SU-DHL-6 (cell line): ENCODE measurements at regions not wholly inside any gene's neighbourhood (a gene's known extent, or its start where the extent isn't known, plus 50 kb on each side); places are given as distances from the start of the nearest gene placed in this dataset.

Experiments
- H2AFZ ChIP-seq: fragments of 200-600 bp; sonication (generic); 2 replicates; pipeline ENCODE4 v1.6.1; 2014; ENCODE audit warnings: low read depth, mild to moderate bottlenecking, moderate library complexity, mixed read lengths, antibody characterized with exemption, low read length; ENCODE audit not compliant: severe bottlenecking
- H3F3A ChIP-seq: fragments of 200-600 bp; shearing (Covaris generic); 2 replicates; pipeline ENCODE4 v1.6.0; 2016; ENCODE audit warnings: antibody characterized with exemption, mild to moderate bottlenecking; ENCODE audit not compliant: insufficient read depth
- H3K27ac ChIP-seq: fragments of 200-600 bp; sonication (generic); 2 replicates; pipeline ENCODE4 v1.5.1; 2016; ENCODE audit warnings: low read depth, mild to moderate bottlenecking, low read length, moderate library complexity, mixed read lengths
- H3K27me3 ChIP-seq: fragments of 200-600 bp; sonication (generic), shearing (Covaris generic); 2 replicates; pipeline ENCODE4 v1.6.0; 2014; ENCODE audit warnings: mild to moderate bottlenecking, low read length
- H3K36me3 ChIP-seq: fragments of 200-600 bp; sonication (generic); 2 replicates; pipeline ENCODE4 v1.6.1; 2014; ENCODE audit warnings: mild to moderate bottlenecking, low read length, mixed read lengths
- H3K4me2 ChIP-seq: fragments of 300-600, 200-600 bp; shearing (Covaris generic), sonication (generic); 2 replicates; pipeline ENCODE4 v1.6.0; 2014; ENCODE audit warnings: low read length, low read depth, mild to moderate bottlenecking; ENCODE audit not compliant: poor library complexity, severe bottlenecking
- H3K4me3 ChIP-seq: fragments of 200-600 bp; sonication (generic); 2 replicates; pipeline ENCODE4 v1.5.1; 2014; ENCODE audit warnings: antibody characterized with exemption, low read length, mild to moderate bottlenecking, mixed read lengths; ENCODE audit not compliant: insufficient read depth, poor library complexity, severe bottlenecking
- H3K79me2 ChIP-seq: fragments of 200-600 bp; sonication (generic); 2 replicates; pipeline ENCODE4 v1.6.1; 2014; ENCODE audit warnings: mild to moderate bottlenecking, low read length, moderate library complexity; ENCODE audit not compliant: insufficient read depth
- H3K9ac ChIP-seq: fragments of 200-600 bp; sonication (generic); 2 replicates; pipeline ENCODE4 v1.7.0; 2014; ENCODE audit warnings: mild to moderate bottlenecking, low read length
- H3K9me2 ChIP-seq: fragments of 200-600 bp; sonication (generic); replicated peaks from 2 replicates; pipeline ENCODE4 v1.6.1; 2014; ENCODE audit warnings: low read length; ENCODE audit not compliant: insufficient read depth
- H3K9me3 ChIP-seq: fragments of 200-600 bp; sonication (generic); 2 replicates; pipeline ENCODE4 v1.6.1; 2014; ENCODE audit warnings: low read length, mixed read lengths; ENCODE audit not compliant: insufficient read depth
- H4K20me1 ChIP-seq: fragments of 200-600 bp; sonication (generic); 2 replicates; pipeline ENCODE4 v1.6.1; 2014; ENCODE audit warnings: low read depth, mild to moderate bottlenecking, antibody characterized with exemption, low read length, moderate library complexity, mixed read lengths
- EZH2phosphoT487 ChIP-seq: fragments of 200-600 bp; sonication (generic), shearing (Covaris generic); conservative IDR thresholded peaks from 2 replicates; pipeline ENCODE4 v1.6.1; 2018; ENCODE audit warnings: mild to moderate bottlenecking, antibody characterized with exemption, low read length, moderate library complexity, mixed read lengths
- TF ChIP-seq, protein P1 (sequence below): fragments of 200-600 bp; sonication (generic); IDR thresholded peaks from one replicate; pipeline ENCODE4 v1.5.1; 2017; ENCODE audit warnings: antibody characterized with exemption, mild to moderate bottlenecking, low read length, moderate library complexity; ENCODE audit not compliant: insufficient read depth, poor library complexity, severe bottlenecking

DNA sequence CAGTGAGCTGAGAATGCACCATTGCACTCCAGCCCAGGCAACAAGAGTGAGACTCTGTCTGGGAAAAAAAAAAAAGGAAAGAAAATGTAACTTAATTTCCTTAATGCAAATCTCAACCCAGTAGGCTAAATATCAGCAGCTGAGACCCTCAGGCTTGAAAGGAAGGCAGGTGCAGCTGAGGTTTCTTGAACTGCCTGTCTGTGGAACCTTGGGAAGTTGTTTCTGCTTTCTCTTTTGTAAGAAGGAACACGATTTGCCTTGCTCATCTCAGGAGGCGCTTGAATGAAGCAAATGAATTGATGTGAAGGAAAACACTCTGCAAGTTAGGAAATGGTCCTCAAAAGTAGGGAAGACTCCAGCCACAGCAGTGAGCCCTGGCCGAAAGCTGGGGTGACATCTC is 143.3 kb downstream of the IRX1 start:
- H3K4me3 ChIP-seq: no peak overlapping the region
- H3K36me3 ChIP-seq: no peaks in the 10 kb centered on the region
- no peak overlapping the region for H3K27ac ChIP-seq
- H3K9me2 ChIP-seq: no peaks in the 10 kb centered on the region
- TF ChIP-seq, protein P1, sequence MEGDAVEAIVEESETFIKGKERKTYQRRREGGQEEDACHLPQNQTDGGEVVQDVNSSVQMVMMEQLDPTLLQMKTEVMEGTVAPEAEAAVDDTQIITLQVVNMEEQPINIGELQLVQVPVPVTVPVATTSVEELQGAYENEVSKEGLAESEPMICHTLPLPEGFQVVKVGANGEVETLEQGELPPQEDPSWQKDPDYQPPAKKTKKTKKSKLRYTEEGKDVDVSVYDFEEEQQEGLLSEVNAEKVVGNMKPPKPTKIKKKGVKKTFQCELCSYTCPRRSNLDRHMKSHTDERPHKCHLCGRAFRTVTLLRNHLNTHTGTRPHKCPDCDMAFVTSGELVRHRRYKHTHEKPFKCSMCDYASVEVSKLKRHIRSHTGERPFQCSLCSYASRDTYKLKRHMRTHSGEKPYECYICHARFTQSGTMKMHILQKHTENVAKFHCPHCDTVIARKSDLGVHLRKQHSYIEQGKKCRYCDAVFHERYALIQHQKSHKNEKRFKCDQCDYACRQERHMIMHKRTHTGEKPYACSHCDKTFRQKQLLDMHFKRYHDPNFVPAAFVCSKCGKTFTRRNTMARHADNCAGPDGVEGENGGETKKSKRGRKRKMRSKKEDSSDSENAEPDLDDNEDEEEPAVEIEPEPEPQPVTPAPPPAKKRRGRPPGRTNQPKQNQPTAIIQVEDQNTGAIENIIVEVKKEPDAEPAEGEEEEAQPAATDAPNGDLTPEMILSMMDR: no peak
- TF ChIP-seq EZH2phosphoT487: no peak
- no peaks in the 10 kb centered on the region for H3K27me3 ChIP-seq
- no peak overlapping the region for H3K9ac ChIP-seq
- no peak overlapping the region for H2AFZ ChIP-seq
- no peaks in the 10 kb centered on the region for H3F3A ChIP-seq
- H3K9me3 ChIP-seq: no peaks in the 10 kb centered on the region
- no peaks in the 10 kb centered on the region for H3K79me2 ChIP-seq
- H4K20me1 ChIP-seq: no peaks in the 10 kb centered on the region
- no peak overlapping the region for H3K4me2 ChIP-seq

DNA sequence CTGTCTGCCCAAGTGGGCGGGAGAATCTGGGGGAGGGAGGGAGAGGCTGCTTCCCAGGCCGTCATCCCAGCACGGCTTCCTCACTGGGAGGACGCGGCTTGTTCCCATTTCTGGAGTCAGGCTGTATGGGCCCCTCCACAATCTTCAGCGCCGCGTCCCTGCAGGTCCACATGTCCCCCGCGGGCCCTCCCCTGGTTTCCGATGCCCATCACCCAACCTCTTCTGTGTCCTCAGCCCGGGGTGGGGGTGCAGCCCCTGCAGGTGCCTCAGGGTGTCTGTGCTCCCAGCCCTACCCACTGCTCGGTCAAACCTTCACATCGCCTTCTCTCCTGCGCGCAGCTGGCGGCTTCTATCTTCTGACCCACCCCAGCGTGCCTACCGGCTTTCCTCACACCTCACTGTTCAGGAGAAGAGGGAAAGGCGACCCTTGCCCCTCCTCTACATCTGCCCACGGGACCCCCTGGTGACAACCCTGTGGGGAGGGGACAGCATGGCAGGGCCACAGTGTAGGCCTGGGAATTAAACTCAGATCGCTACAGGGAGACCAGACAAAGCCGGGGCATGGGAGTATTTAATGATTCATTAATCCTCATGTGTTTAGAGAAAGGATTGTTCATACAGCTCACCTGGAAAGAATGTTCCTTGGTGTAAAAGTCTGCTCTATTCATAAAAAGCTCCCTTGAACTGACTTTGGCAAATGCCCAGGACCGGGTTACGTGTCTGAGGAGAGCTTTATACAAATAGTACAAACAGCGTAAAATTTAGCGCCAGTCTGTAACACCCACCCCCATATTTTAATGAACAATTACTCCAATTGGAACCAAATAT is 145.1 kb downstream of the IRX1 start:
- Histone ChIP-seq H3K27ac (no peak overlapping the region), H3F3A (no peaks in the 10 kb centered on the region), H3K27me3 (no peaks in the 10 kb centered on the region), H3K9ac (no peak overlapping the region), H3K4me2 (no peak overlapping the region), H2AFZ (no peak overlapping the region), H4K20me1 (no peaks in the 10 kb centered on the region), H3K4me3 (no peak overlapping the region), H3K79me2 (no peaks in the 10 kb centered on the region), H3K36me3 (no peaks in the 10 kb centered on the region), H3K9me3 (no peaks in the 10 kb centered on the region), H3K9me2 (no peaks in the 10 kb centered on the region)
- TF ChIP-seq, protein P1: no peak
- TF ChIP-seq EZH2phosphoT487: no peak

DNA sequence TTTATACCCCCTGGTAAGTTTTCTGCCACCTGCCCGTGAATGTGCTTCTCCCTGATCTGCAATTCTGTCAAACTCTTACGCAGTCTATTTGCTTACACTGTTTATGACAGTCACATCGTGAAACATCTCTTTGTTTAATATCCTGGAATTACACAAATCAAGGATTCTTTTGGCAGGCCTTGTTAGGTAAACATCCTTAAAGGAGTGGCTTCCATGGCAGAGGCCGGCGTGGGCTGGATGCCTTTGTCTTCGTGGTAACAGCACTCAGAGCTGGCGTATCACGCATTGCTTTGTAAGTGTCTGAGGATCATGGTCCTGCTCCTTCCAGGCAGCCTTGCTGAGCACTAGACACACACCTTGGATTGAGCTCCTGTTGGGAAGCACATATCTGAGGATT is 145.7 kb downstream of the IRX1 start:
- Histone ChIP-seq H3K36me3 (no peaks in the 10 kb centered on the region), H4K20me1 (no peaks in the 10 kb centered on the region), H3K9me2 (no peaks in the 10 kb centered on the region), H3K27ac (no peak overlapping the region), H3K4me2 (no peak overlapping the region), H2AFZ (no peak overlapping the region), H3K27me3 (no peaks in the 10 kb centered on the region), H3K79me2 (no peaks in the 10 kb centered on the region), H3K4me3 (no peak overlapping the region), H3F3A (no peaks in the 10 kb centered on the region), H3K9me3 (no peaks in the 10 kb centered on the region), H3K9ac (no peak overlapping the region)
- TF ChIP-seq, protein P1: no peak
- no peak for TF ChIP-seq EZH2phosphoT487
